Hepatocyte (in vitro differentiated cells): ENCODE measurements at regions not wholly inside any gene's neighbourhood (a gene's known extent, or its start where the extent isn't known, plus 50 kb on each side); places are given as distances from the start of the nearest gene placed in this dataset.

ENCODE experiments used
- CTCF ChIP-seq: fragments of 200-600 bp; sonication (generic); IDR thresholded peaks from 2 replicates; pipeline ENCODE4 v1.5.1; 2016; ENCODE audit warnings: antibody characterized with exemption, mild to moderate bottlenecking; ENCODE audit not compliant: poor library complexity
- EZH2 ChIP-seq: fragments of 200-600 bp; sonication (generic); IDR thresholded peaks from 2 replicates; pipeline ENCODE4 v1.6.1; 2016; ENCODE audit warnings: antibody characterized with exemption, mild to moderate bottlenecking, borderline replicate concordance
- EZH2phosphoT487 ChIP-seq: fragments of 200-600 bp; sonication (generic); IDR thresholded peaks from one replicate; pipeline ENCODE4 v1.6.1; 2018; ENCODE audit warnings: antibody characterized with exemption, mild to moderate bottlenecking, low read depth, moderate library complexity; ENCODE audit not compliant: unreplicated experiment, severe bottlenecking

- no peak for TF ChIP-seq CTCF
- no peak for TF ChIP-seq EZH2
- TF ChIP-seq EZH2phosphoT487: no peak
Observed at GRCh38 chr16:5643855-5644531, 546.4 kb upstream of the EEF2KMT start.
